ENCODE measurements at regions not wholly inside any gene's neighbourhood (a gene's known extent, or its start where the extent isn't known, plus 50 kb on each side); places are given as distances from the start of the nearest gene placed in this dataset.

DNA sequence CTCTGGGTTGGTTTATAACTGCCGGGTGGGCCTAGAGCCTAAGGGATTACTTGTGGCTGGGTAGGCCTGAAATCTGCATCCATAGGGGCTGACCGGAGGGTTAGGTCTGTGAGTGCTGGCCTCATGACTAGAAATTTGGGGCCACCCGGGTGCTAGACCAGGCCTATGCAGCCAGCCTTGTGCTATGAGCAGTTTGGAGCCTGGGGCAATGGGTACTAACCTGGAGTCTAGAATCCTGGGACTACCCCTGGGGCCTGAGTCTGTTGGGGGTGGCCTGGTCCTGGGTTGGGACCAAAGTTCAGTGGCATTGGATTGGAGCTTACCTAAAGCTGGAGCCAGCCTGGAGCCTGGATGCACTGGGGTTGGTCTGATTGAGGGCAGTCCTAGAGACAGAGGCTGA lies 995.2 kb downstream of the ANKRD7 start:
- no peak overlapping the region for H3K27ac ChIP-seq (ENCODE audit: low read length)
- H3K36me3 ChIP-seq (ENCODE audit: insufficient read depth, low read length) = no peaks in the 10 kb centered on the region
- no peaks in the 10 kb centered on the region for H3K27me3 ChIP-seq (ENCODE audit: insufficient read depth, low read length, poor library complexity)
- no peaks in the 10 kb centered on the region for H3K4me1 ChIP-seq (ENCODE audit: insufficient read depth, low read length)
- no peaks in the 10 kb centered on the region for H4K20me1 ChIP-seq (ENCODE audit: insufficient read depth, low read length)
- no peak overlapping the region for H3K4me3 ChIP-seq (ENCODE audit: low read depth in 1 of 2, low read length in 2 of 2)
- DNase-seq = no peak
- no peak overlapping the region for H3K4me2 ChIP-seq (ENCODE audit: insufficient read depth, low read length)
- TF ChIP-seq, protein P1, sequence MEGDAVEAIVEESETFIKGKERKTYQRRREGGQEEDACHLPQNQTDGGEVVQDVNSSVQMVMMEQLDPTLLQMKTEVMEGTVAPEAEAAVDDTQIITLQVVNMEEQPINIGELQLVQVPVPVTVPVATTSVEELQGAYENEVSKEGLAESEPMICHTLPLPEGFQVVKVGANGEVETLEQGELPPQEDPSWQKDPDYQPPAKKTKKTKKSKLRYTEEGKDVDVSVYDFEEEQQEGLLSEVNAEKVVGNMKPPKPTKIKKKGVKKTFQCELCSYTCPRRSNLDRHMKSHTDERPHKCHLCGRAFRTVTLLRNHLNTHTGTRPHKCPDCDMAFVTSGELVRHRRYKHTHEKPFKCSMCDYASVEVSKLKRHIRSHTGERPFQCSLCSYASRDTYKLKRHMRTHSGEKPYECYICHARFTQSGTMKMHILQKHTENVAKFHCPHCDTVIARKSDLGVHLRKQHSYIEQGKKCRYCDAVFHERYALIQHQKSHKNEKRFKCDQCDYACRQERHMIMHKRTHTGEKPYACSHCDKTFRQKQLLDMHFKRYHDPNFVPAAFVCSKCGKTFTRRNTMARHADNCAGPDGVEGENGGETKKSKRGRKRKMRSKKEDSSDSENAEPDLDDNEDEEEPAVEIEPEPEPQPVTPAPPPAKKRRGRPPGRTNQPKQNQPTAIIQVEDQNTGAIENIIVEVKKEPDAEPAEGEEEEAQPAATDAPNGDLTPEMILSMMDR (IDR thresholded peaks at IDR 0.05; ENCODE audit: borderline replicate concordance, extremely low read depth, low read length, poor library complexity, severe bottlenecking) = no peak
- TF ChIP-seq EZH2 (IDR thresholded peaks at IDR 0.05; ENCODE audit: borderline replicate concordance, low read depth, low read length, severe bottlenecking) = no peak
- no peaks in the 10 kb centered on the region for H3K9me3 ChIP-seq (ENCODE audit: insufficient read depth, low read length, severe bottlenecking)
- H3K9ac ChIP-seq (ENCODE audit: low read depth, low read length) = no peak overlapping the region
- no peak overlapping the region for H2AFZ ChIP-seq (ENCODE audit: low read depth, low read length)
- no peaks in the 10 kb centered on the region for H3K79me2 ChIP-seq (ENCODE audit: insufficient read depth, low read length)
- no peak for ATAC-seq (ENCODE audit: insufficient read depth, low read depth)

DNA sequence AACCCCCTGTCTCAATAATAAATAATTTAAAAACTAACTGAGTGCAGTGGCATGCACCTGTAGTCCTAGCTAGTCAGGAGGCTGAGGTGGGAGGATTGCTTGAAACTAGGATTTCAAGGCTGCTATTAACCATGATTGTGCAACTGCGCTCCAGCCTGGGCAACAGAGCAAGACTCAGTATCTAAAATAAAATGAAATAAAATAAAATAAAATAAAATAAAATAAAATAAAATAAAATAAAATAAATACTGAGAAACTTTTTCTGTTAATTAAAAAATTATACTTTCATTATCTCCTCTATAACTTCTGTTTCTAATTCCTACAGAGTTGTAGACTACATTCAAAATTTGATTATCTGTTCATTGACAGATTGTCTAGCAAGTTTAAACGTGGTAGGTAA lies 999.4 kb downstream of the ANKRD7 start:
- H3K79me2 ChIP-seq (ENCODE audit: insufficient read depth, low read length) = no peaks in the 10 kb centered on the region
- no peaks in the 10 kb centered on the region for H3K36me3 ChIP-seq (ENCODE audit: insufficient read depth, low read length)
- no peak overlapping the region for H3K9ac ChIP-seq (ENCODE audit: low read depth, low read length)
- no peak overlapping the region for H2AFZ ChIP-seq (ENCODE audit: low read depth, low read length)
- no peaks in the 10 kb centered on the region for H4K20me1 ChIP-seq (ENCODE audit: insufficient read depth, low read length)
- H3K4me2 ChIP-seq (ENCODE audit: insufficient read depth, low read length) = no peak overlapping the region
- H3K27ac ChIP-seq (ENCODE audit: low read length) = no peak overlapping the region
- TF ChIP-seq EZH2 (IDR thresholded peaks at IDR 0.05; ENCODE audit: borderline replicate concordance, low read depth, low read length, severe bottlenecking) = no peak
- TF ChIP-seq, protein P1 (IDR thresholded peaks at IDR 0.05; ENCODE audit: borderline replicate concordance, extremely low read depth, low read length, poor library complexity, severe bottlenecking) = no peak
- DNase-seq (no peak), ATAC-seq (ENCODE audit: insufficient read depth, low read depth) (no peak)
- no peaks in the 10 kb centered on the region for H3K4me1 ChIP-seq (ENCODE audit: insufficient read depth, low read length)
- H3K27me3 ChIP-seq (ENCODE audit: insufficient read depth, low read length, poor library complexity) = no peaks in the 10 kb centered on the region
- no peak overlapping the region for H3K4me3 ChIP-seq (ENCODE audit: low read depth in 1 of 2, low read length in 2 of 2)
- H3K9me3 ChIP-seq (ENCODE audit: insufficient read depth, low read length, severe bottlenecking) = no peaks in the 10 kb centered on the region

DNA sequence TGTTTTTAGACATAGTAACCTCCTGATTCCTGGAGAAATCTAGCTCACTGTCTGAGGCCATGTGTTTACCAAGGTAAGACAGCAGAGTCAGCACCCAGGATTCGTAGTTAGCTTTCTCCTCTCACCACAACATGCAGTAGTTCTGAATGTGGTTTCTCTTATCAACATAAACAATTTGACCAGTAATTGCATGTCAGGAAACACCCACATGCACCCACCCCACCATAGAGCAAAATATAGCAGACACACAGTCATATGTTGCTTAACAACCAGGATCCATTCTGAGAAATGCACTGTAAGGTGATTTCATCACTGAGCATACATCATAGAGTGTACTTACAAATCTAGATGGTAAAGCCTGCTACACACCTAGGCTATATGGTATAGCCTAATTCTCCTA lies 1004.0 kb downstream of the ANKRD7 start:
- Histone ChIP-seq H4K20me1 (ENCODE audit: insufficient read depth, low read length) (no peaks in the 10 kb centered on the region), H2AFZ (ENCODE audit: low read depth, low read length) (no peak overlapping the region), H3K4me3 (ENCODE audit: low read depth in 1 of 2, low read length in 2 of 2) (no peak overlapping the region), H3K9ac (ENCODE audit: low read depth, low read length) (no peak overlapping the region), H3K4me2 (ENCODE audit: insufficient read depth, low read length) (no peak overlapping the region), H3K4me1 (ENCODE audit: insufficient read depth, low read length) (no peaks in the 10 kb centered on the region), H3K9me3 (ENCODE audit: insufficient read depth, low read length, severe bottlenecking) (no peaks in the 10 kb centered on the region), H3K79me2 (ENCODE audit: insufficient read depth, low read length) (no peaks in the 10 kb centered on the region), H3K36me3 (ENCODE audit: insufficient read depth, low read length) (no peaks in the 10 kb centered on the region), H3K27me3 (ENCODE audit: insufficient read depth, low read length, poor library complexity) (no peaks in the 10 kb centered on the region), H3K27ac (ENCODE audit: low read length) (no peak overlapping the region)
- TF ChIP-seq, protein P1 (IDR thresholded peaks at IDR 0.05; ENCODE audit: borderline replicate concordance, extremely low read depth, low read length, poor library complexity, severe bottlenecking) = no peak
- no peak for TF ChIP-seq EZH2 (IDR thresholded peaks at IDR 0.05; ENCODE audit: borderline replicate concordance, low read depth, low read length, severe bottlenecking)
- ATAC-seq (ENCODE audit: insufficient read depth, low read depth) (0 out of 3 replicates have a peak, but pooled peaks have one; percentile 22), DNase-seq (no peak)

DNA sequence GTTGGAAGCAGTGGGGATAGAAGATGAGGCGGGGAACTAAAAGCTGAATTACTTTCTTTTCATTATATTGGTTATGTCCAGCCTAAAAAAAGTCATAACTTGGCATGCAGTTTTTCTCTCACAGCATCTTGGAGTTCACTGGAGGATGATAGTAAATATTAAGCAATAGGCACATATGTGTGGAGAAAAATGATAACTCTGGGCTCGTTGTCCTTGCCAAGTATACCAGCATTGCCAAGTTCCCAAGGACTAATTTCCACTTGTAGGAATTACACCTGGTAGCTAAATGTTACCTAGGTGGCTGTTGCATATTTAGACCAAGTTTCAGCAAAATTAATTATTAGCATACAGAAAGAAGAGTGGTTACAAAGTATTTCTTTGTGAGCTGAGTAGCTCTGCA lies 1007.6 kb downstream of the ANKRD7 start:
- TF ChIP-seq, protein P1 (IDR thresholded peaks at IDR 0.05; ENCODE audit: borderline replicate concordance, extremely low read depth, low read length, poor library complexity, severe bottlenecking) = no peak
- TF ChIP-seq EZH2 (IDR thresholded peaks at IDR 0.05; ENCODE audit: borderline replicate concordance, low read depth, low read length, severe bottlenecking) = no peak
- no peaks in the 10 kb centered on the region for H3K36me3 ChIP-seq (ENCODE audit: insufficient read depth, low read length)
- ATAC-seq (ENCODE audit: insufficient read depth, low read depth) = no peak

More for the DNA sequence above, 1007.6 kb downstream of the ANKRD7 start:
- no peak overlapping the region for H3K9ac ChIP-seq (ENCODE audit: low read depth, low read length)
- no peaks in the 10 kb centered on the region for H3K4me1 ChIP-seq (ENCODE audit: insufficient read depth, low read length)
- no peaks in the 10 kb centered on the region for H3K79me2 ChIP-seq (ENCODE audit: insufficient read depth, low read length)
- H4K20me1 ChIP-seq (ENCODE audit: insufficient read depth, low read length) = no peaks in the 10 kb centered on the region
- no peak overlapping the region for H3K4me3 ChIP-seq (ENCODE audit: low read depth in 1 of 2, low read length in 2 of 2)
- H3K4me2 ChIP-seq (ENCODE audit: insufficient read depth, low read length) = no peak overlapping the region
- H3K9me3 ChIP-seq (ENCODE audit: insufficient read depth, low read length, severe bottlenecking) = no peaks in the 10 kb centered on the region
- DNase-seq = no peak
- no peak overlapping the region for H2AFZ ChIP-seq (ENCODE audit: low read depth, low read length)
- no peak overlapping the region for H3K27ac ChIP-seq (ENCODE audit: low read length)
- no peaks in the 10 kb centered on the region for H3K27me3 ChIP-seq (ENCODE audit: insufficient read depth, low read length, poor library complexity)

Data from DND-41 (cell line).